NCI-H82 treated with DMSO at 0.1 percent for 48 hours (cell line): ENCODE measurements at regions not wholly inside any gene's neighbourhood (a gene's known extent, or its start where the extent isn't known, plus 50 kb on each side); places are given as distances from the start of the nearest gene placed in this dataset.
A peak's percentile ranks its signal among the peaks of the same experiment; 100 is the strongest.

Experiments
- DNase-seq: peaks from one replicate; lab custom pipeline; 2025; ENCODE audit not compliant: unreplicated experiment; lab: John Stamatoyannopoulos, UW

DNA sequence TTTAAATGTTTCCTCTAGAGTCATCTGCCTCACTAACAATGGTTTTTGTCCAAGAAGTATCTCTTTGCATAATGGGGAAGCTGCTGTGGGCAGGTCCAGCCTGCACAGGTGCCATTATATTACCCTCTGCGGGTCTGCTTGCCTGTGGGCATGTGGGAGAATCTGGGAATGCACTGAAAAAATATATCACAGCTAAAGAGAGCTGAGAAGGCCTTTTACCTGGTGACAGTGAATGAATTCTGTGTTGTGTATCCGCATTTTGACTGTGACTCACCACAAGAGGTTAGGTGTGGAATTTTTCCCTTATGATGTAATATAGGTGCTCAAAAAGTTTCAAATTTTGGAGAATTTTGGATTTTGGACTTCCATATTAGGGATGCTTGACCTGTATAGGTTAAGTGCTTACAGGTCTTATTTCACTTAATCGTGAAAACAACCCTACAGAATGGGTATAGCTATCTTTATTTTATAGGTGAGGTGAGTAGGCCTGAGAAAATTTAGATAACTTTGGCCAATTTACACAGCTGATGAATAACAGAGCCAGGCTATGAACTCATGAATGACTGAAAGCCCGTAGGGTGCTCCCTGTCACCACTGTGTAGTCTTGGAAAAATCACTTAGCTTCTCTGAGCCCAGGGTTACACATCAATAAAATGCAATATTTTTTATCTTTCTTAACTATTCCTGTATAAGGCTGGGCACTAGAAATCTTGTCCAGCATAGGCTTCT lies 198.0 kb upstream of the EPHA5 start:
- no peak for DNase-seq

DNA sequence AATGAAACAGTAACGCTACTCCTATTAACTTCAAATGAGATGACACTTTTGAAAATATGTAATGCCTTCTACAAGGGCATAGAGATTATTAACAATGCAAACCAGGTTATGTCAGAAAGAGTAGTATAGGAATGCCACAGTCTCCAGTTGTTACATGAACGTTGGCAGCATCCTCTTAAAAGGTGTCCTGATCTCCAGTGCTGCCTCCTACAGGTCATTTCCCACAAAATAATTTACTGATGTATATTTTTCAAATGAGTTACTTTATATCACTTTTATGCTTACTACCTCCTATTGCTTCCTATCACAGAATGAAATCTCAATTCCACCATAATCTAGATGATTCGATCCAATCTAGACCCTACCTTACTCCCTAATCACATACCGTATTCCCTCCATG lies 195.2 kb upstream of the EPHA5 start:
- DNase-seq, result peak; percentile 6

DNA sequence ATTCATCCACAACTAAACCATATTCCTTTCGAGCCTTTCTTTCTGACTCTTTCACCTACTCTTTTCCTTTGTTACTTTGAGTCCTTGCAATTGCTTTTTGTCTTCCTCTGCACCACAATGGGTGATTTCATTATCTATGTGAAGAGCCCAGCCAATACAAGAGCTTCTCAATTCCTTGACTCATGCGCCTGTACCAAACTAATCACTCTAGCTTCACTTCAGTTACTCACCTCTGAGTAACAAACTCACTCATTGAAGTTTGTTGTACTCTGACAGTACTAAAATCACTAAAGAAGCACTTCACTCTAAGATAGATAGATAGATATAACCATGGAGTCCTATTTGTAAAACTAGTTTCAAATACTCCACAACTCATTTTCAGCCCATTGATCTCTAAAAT lies 191.7 kb upstream of the EPHA5 start:
- DNase-seq, result no peak

DNA sequence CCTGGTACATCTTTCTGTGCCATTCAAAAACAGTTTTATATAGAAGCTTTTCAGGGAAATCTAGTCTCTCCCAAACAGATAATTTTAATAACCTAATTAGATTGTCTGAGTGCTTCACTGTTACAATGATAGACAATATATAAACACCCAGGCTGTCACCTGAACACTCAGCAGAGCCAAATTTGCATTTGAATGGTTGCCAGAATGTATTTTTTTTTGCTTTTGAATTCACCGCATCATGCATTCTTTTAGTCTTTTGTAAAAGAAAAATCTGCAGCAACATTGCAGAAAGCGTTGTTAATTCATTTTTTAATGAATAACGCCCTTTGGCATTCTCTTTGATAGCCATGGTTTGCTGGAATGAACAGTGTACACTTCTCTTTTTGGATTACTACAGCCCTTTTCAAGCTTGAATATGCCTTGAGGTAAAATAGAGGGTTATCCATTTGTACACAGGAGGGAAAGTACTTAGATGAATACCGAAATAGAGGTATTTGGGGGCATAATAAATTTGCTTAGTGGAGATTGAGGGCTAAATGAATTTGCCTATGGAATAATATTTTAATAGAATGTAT lies 175.0 kb upstream of the EPHA5 start:
- no peak for DNase-seq

DNA sequence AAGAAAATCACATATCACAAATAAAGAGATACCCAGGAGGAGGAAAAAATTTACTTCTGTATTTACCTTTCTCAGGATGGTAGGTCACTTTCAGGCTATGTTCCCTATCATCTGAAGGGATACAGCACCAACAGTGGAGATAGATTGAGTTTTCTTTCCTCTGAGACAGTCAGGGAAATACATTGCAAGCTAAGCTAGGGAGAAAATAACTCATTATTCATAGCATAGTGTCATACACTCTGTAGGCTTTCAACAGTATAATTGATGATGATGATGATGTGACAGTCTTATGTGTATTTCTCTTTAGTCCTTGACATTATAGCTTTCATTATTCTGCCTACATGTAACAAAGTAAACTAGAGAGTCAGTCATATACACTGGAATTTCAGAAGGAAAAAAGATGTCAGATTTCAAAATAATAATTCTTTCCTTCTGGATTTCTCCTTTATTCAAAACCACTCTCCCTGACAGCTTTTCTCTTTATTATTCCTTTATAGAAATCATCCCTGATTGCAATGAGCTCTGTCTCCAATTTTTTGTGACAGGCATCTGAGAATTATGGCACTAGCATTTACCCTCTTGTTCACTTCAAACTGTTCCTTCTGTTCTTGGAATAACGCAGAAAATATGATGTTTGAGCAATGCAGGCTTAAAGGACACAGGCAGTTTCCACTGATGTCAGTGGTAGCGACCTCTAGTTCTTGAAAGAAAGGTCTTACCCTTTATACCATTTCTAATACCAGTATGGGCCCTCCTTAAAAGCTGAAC lies 169.1 kb upstream of the EPHA5 start:
- no peak for DNase-seq

DNA sequence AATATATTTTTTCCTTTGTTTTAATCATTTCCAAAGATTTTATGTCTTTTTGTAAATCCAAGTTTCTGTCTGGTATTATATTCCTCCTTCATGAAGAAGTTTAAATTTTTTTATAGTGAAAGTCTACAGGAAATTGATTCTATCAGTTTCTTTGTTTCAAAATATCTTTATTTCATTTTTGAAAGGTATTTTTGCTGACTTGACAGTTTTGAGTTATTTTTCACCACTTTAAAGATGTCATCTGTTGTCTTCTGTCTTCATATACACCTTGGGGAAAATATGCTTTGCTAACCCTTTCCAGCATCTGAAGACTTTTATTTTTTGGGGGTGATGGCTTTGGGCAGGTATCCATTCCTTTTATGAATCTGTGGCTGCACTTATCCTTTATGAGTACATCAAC lies 164.4 kb upstream of the EPHA5 start:
- no peak for DNase-seq

DNA sequence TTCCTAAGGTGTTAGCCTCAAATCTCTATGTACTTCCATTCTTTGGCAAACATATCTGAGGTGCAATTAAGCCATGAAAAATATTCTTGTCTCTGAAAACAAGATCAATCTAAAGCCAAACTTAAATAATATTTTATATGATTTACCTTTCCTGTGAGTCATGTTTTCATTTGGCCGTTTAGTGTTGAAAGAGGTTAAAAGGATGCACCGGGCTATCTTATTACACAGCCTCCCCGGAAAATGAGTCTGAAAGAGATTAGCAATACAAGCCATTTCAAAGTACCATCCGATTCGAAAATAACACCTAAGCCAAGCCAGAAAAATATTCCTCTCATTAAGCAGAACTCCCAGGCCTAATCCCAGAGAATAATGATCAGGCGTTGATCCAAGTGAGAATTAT lies 161.5 kb upstream of the EPHA5 start:
- DNase-seq, result no peak

DNA sequence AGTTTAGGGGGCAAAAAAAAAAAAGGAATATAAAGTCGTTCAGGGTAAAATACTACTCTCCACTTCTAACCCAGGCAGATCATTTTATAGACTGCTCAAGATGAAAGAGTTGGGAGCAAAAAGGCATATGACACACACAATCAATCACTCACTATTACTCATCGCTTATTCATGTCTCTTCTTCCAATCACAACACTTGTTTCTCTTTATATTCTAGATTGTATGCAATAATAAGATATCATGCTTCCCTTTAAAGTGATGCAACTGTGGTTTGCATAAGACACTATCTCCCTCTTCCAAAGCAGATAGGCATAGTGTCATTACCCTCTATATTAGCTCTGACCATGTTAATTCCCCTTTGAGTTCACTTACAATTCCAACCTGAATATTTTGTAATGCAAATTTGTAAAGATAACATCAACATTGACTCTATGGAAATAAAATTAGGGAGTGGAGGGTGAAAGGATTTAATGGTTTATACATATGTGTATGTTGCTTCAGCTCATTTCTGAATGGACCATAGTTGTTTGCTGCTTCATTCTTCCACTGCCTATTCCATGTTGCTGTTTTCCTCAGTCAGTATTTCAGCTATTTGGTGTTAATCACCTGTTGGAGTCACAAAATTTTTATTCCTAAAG lies 154.9 kb upstream of the EPHA5 start:
- no peak for DNase-seq

DNA sequence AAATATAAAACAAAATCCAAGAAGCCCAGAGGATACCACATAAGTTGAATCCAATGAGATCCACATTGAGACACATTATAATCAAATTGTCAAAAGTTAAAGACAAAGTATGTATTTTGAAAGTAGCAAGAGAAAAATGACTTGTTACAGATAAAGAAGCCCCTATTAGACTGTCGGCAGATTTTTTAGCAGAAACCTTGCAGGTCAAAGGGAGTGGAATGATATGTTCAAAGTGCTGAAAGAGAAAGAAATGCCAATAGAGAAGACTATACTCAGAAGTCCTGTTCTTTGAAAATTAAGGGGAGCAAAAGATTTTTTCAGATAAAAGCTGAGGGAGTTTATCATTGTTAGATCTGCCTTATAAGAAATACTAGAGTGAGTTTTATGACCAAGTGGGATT lies 148.9 kb upstream of the EPHA5 start:
- no peak for DNase-seq

DNA sequence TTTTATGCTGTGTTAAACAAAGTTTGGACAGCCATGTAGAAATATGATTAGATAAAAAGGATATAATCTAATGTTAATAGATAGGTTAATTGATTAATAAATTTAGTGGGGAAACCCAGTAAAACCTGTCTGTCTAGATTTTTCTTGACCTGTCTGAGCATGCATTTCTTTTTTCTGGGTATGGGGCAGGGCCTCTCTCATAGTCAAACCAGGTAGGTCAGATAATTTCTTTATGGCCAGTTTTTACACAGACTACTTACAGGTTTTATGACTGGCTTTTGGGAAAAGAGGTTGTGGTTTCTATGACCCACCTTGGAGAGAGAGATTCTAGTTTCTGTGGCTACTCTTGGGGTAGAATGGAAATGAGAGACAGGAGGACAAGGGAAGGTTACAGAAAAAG lies 135.6 kb upstream of the EPHA5 start:
- no peak for DNase-seq

DNA sequence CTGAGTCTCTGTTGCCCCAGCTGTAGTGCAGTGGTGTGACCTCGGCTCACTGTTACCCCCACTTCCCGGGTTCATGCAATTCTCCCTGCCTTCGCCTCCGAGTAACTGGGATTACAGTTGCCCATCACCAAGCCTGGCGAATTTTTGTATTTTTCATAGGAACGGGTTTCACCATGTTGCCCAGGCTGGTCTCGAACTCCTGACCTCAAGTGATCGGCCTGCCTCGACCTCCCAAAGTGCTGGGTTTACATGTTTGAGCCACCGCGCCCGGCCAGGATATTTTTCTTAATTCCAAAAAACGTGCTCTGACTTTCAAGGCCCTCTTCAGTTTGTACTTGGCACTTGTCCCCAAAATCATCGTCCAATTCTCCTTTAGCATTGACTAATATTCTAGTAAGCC lies 129.2 kb upstream of the EPHA5 start:
- DNase-seq, result no peak

DNA sequence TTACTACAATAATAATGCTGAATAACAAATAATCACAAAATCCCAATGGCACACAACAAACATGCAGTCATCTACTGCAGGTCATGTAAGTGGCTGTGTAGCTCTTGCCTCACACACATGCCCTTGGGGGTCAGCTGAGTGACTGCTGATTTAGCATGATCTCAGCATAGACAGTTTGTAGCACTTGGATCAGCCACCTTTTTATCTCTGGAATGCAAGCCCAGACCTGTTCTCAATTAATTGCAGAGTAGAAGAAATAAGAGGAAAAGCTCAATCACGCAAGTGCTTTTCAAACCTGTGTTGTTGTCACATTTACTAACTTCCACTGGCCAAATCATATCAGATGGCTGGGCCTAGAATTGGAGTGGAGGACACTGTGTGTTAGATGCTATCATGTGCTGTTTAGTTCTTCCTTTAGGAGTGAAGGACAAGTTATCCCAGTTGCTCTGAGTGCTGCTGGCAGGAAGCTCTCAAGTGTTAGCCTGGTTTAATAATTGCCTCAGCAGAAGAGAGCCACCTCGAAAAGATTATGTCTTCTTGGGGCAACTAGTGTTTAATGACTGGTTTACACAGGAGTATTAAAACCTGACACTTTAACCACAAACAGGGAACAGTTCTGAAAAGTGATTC lies 128.3 kb upstream of the EPHA5 start:
- DNase-seq, result no peak

DNA sequence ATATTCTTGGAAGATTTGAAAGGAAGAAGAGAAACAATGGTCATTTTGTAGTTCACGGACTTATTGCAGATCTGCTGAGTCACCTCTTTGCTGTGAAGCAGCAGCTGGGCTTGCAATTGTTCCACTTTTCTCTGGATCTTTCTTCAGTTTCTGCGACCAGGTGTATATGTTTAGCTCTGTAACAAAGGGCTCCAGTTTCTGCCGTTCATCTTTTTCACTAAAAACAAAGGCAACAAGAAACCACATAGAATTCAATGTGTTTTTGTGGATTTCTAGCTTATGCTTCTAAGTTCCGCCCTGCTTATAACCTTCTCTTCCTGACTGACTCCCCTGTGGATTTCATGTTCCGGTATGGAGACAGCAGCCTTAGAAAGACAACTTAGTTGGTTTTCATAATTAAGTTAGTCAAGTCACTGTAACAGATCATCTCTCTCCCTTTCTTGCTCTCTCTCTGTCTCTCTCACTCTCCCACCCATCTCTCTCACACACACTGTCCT lies 121.6 kb upstream of the EPHA5 start:
- DNase-seq, result no peak

DNA sequence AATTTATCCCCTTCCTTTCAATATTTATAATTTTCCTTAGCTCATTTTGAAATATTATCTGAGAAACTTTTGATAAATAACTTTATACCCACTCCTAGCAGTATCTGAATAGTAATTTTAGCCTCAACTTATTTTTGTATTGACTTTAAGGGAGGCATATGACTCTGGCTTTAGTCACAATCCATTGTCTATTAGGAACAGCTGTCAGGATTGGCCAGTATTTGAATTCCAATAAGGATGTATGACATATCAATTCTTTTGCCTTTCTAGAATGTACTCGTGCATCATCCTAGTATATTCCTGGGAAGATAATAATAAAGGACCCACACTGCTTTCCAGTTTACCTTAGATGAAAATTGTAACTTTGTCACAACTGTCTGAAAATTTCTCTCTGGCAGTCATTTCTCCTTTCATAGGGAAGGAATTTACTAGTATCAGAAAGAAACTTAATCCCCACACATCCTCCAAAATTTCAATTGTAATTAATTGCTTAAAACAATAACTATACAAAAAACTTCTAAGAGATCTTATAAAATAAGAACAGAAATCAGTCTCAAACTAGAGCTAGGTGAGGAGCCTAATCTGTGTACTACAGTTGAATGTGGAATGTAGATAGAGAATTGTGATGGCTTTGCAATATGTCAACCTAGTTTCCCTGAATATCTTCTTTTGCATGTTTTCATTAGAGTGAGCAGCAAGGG lies 121.0 kb upstream of the EPHA5 start:
- DNase-seq, result no peak

DNA sequence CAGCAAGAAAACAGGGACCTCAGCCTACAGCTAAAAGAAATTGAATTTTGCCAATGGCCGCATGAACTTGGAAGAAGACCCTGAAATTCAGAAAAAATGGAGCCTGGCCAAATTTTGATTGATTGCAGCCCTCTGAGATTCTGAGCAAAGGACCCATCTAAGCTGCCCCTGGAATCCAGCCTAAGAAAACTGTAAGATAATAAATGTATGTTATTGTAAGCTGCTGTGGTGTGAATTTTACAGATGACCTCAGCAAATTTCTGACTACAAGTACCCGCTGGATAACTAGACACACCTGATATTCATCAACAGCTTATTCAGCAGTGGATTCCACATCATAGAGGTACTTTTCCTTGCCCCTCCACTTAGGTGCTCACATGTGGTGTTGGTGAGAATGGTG lies 119.5 kb upstream of the EPHA5 start:
- DNase-seq, result no peak

DNA sequence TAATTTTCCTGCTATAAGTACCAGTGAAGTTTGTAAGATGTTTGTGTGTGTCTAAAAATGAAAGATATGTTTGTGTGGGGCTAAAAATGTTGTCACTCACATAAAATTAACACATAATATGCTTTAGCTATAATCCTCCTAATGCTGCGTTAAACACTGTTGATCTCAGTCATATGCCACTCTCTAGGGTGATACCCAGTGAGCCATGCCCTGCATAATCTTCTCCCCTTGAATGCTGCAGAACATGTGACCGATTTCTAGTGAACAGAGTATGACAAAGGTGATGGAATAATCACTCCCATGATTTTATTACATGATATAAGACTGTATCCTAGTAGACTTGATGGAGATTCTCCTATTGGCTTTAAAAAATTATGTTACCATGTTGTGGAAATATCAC lies 119.1 kb upstream of the EPHA5 start:
- peak; percentile 4 for DNase-seq

DNA sequence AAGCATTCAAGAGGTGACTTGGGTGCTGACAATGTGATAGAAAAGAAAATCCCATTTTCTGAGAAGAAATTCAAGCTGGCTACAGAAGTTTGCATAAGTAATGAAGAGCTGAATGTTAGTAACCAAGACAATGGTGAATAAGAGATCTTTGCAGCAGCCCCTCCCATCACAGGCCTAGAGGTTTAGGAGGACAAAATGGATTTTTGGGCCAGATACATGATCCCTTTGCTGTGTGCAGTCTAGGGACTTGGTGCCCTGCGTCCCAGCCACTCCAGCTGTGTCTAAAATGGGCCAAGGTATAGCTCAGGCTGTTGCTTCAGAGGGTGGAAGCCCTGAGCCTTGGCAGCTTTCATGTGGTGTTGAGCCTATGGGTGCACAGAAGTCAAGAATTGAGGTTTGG lies 107.0 kb upstream of the EPHA5 start:
- no peak for DNase-seq

DNA sequence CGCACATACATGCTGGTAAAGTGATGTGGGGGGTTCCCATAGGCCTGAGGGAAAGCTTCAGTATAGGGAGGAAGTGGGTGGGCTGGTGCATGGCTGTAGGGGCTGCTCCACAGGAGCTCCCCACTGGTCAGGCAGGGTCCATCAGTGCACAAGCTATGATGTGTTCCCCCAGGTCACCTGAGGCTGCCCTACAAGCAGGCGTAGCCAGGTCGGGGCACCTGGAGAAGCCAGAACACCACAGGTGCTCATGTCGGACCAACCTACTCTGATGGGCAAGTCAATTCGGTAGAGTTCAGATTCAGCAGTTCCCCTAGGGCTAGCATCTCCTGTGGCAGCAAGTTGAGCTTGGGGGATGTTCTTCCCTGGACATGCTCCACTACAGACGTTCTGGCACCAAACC lies 103.3 kb upstream of the EPHA5 start:
- no peak for DNase-seq

DNA sequence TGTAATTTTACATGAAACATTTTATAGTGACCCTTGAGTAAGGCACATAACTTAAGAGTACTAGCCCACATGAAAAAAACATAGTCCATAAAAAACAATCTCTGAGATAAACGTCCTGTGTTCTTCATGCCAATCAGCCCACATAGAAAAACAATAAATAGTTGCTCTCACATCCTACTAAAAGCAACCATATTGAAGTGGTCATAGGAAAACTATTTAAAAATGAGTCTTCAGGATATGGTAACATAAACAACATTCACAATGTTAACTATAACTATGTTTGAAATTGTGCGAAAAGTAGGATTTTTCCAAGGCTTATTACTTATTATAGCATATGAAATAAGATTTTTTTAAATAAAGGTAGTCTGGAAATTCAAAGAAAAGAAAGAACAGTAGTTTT lies 77.1 kb upstream of the EPHA5 start:
- no peak for DNase-seq

DNA sequence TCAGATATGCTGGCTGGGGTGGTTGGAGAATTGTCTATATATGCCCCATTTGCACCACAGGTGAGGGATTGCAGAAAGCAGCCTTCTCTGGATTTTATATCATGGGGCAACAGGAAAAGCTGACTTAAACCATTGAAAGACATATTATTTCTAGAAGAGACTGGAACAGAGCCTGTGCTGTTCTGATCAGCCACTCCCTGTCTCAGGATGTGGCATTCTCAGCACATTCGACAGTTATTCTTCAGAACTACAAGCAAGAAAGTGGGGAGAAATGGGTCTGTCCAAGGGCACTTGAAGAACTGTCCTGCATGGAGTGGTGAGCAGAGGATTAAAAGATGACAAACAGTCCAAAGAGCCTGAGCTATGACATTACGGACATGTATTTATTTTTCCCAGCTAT lies 67.8 kb upstream of the EPHA5 start:
- no peak for DNase-seq

DNA sequence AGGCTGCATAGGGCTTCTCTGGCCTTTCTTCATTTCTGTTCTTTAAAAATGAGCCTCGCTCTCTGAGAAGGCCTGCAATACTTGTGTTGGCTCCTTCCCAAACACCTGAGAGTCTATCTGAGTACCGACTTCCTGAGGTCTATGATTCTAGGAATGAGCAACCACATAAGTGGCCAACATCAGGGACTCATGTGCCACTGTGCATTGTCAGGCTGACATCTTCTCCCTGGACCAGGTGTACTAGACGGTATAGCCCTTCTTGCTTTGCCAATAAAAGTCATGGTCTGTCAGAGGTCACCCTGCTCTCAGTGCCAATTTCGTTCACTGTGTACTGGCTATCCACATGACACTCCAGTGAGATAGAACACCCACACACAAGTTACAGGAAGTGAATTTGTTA lies 67.4 kb upstream of the EPHA5 start:
- DNase-seq, result no peak
